Ishikawa (cell line): ENCODE measurements at regions not wholly inside any gene's neighbourhood (a gene's known extent, or its start where the extent isn't known, plus 50 kb on each side); places are given as distances from the start of the nearest gene placed in this dataset.

ENCODE experiments used
- RAD21 ChIP-seq: IDR thresholded peaks from 2 replicates; pipeline ENCODE4 v1.6.1; 2012; ENCODE audit warnings: low read depth
- TCF12 ChIP-seq: IDR thresholded peaks from 2 replicates; pipeline ENCODE4 v1.6.1; 2012; ENCODE audit warnings: low read depth
- TF ChIP-seq, protein P1 (sequence below): IDR thresholded peaks from 2 replicates; pipeline ENCODE4 v1.6.1; 2012; ENCODE audit warnings: low read depth, mild to moderate bottlenecking
- TF ChIP-seq, protein P2 (sequence below): IDR thresholded peaks from 2 replicates; pipeline ENCODE4 v1.6.1; 2012

DNA sequence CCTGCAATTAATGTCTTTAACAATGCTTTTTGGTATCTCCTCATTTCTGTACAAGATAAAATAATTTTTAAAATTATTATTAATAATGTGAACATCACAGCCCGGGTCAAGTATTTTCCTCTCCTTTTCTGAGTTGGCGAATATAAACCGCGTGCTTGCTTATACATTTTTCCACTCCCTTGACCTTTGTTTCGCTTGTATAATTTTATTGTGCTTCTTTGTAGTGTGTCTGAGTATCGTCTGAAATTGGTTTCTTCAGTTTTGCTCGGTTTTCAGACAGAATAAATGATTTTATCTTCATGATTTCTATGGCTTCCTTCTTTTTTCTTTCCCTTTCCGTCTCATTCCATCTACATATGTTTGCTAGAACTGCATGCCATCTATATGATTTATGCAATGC lies 448.5 kb downstream of the MAT2B start:
- TF ChIP-seq, protein P1, sequence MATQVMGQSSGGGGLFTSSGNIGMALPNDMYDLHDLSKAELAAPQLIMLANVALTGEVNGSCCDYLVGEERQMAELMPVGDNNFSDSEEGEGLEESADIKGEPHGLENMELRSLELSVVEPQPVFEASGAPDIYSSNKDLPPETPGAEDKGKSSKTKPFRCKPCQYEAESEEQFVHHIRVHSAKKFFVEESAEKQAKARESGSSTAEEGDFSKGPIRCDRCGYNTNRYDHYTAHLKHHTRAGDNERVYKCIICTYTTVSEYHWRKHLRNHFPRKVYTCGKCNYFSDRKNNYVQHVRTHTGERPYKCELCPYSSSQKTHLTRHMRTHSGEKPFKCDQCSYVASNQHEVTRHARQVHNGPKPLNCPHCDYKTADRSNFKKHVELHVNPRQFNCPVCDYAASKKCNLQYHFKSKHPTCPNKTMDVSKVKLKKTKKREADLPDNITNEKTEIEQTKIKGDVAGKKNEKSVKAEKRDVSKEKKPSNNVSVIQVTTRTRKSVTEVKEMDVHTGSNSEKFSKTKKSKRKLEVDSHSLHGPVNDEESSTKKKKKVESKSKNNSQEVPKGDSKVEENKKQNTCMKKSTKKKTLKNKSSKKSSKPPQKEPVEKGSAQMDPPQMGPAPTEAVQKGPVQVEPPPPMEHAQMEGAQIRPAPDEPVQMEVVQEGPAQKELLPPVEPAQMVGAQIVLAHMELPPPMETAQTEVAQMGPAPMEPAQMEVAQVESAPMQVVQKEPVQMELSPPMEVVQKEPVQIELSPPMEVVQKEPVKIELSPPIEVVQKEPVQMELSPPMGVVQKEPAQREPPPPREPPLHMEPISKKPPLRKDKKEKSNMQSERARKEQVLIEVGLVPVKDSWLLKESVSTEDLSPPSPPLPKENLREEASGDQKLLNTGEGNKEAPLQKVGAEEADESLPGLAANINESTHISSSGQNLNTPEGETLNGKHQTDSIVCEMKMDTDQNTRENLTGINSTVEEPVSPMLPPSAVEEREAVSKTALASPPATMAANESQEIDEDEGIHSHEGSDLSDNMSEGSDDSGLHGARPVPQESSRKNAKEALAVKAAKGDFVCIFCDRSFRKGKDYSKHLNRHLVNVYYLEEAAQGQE: no peak
- TF ChIP-seq RAD21: no peak
- no peak for TF ChIP-seq TCF12
- TF ChIP-seq, protein P2, sequence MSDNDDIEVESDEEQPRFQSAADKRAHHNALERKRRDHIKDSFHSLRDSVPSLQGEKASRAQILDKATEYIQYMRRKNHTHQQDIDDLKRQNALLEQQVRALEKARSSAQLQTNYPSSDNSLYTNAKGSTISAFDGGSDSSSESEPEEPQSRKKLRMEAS: no peak
